Rectal smooth muscle tissue (tissue), 1 donor: ENCODE measurements at regions not wholly inside any gene's neighbourhood (a gene's known extent, or its start where the extent isn't known, plus 50 kb on each side); places are given as distances from the start of the nearest gene placed in this dataset.
A peak's percentile ranks its signal among the peaks of the same experiment; 100 is the strongest.

Experiments
- H3K27ac ChIP-seq: one replicate; pipeline ENCODE4 v1.7.0; 2013; ENCODE audit warnings: low read depth, low read length, inconsistent platforms
- H3K27me3 ChIP-seq: one replicate; pipeline ENCODE4 v1.7.0; 2013; ENCODE audit warnings: low read length; ENCODE audit not compliant: control insufficient read depth, insufficient read depth
- H3K36me3 ChIP-seq: one replicate; pipeline ENCODE4 v1.7.0; 2013; ENCODE audit warnings: low read length; ENCODE audit not compliant: control insufficient read depth, insufficient read depth
- H3K4me1 ChIP-seq: one replicate; pipeline ENCODE4 v1.7.0; 2013; ENCODE audit warnings: low read length; ENCODE audit not compliant: control insufficient read depth, insufficient read depth
- H3K4me3 ChIP-seq: one replicate; pipeline ENCODE4 v1.7.0; 2013; ENCODE audit warnings: low read length
- H3K9ac ChIP-seq: one replicate; pipeline ENCODE4 v1.7.0; 2013; ENCODE audit warnings: low read length

- Histone ChIP-seq H3K4me1 (peaks cover 19% of the 10 kb centered on the region), H3K36me3 (no peaks in the 10 kb centered on the region), H3K27me3 (no peaks in the 10 kb centered on the region), H3K27ac (no peak overlapping the region), H3K9ac (no peak overlapping the region), H3K4me3 (no peak overlapping the region)
Observed at GRCh38 chr2:238594796-238595749, 168.3 kb downstream of the ASB1 start.

GRCh38 chr2:238595750-238596570 is 169.2 kb downstream of the ASB1 start:
- Histone ChIP-seq H3K27me3 (no peaks in the 10 kb centered on the region), H3K9ac (no peak overlapping the region), H3K36me3 (no peaks in the 10 kb centered on the region), H3K4me1 (peaks cover 20% of the 10 kb centered on the region), H3K4me3 (no peak overlapping the region), H3K27ac (peak overlapping the region; percentile 37)

- H3K27ac ChIP-seq = peak overlapping the region; percentile 79
- no peaks in the 10 kb centered on the region for H3K27me3 ChIP-seq
- peaks cover 29% of the 10 kb centered on the region for H3K4me1 ChIP-seq
- H3K4me3 ChIP-seq = no peak overlapping the region
- no peak overlapping the region for H3K9ac ChIP-seq
- no peaks in the 10 kb centered on the region for H3K36me3 ChIP-seq
Observed at GRCh38 chr2:238596571-238597551, 170.1 kb downstream of the ASB1 start.

GRCh38 chr2:238597638-238598528 is 171.2 kb downstream of the ASB1 start:
- Histone ChIP-seq H3K36me3 (no peaks in the 10 kb centered on the region), H3K27me3 (no peaks in the 10 kb centered on the region), H3K9ac (no peak overlapping the region), H3K4me3 (no peak overlapping the region), H3K4me1 (peaks cover 30% of the 10 kb centered on the region), H3K27ac (peak overlapping the region; percentile 68)

- no peaks in the 10 kb centered on the region for H3K36me3 ChIP-seq
- H3K27ac ChIP-seq = no peak overlapping the region
- H3K4me3 ChIP-seq = no peak overlapping the region
- H3K9ac ChIP-seq = no peak overlapping the region
- H3K27me3 ChIP-seq = no peaks in the 10 kb centered on the region
- H3K4me1 ChIP-seq = peaks cover 30% of the 10 kb centered on the region
Observed at GRCh38 chr2:238598802-238599530, 172.2 kb downstream of the ASB1 start.

- H3K36me3 ChIP-seq = no peaks in the 10 kb centered on the region
- peaks cover 30% of the 10 kb centered on the region for H3K4me1 ChIP-seq
- no peaks in the 10 kb centered on the region for H3K27me3 ChIP-seq
- H3K4me3 ChIP-seq = no peak overlapping the region
- no peak overlapping the region for H3K9ac ChIP-seq
- H3K27ac ChIP-seq = no peak overlapping the region
Observed at GRCh38 chr2:238599549-238600505, 173.1 kb downstream of the ASB1 start.

- Histone ChIP-seq H3K4me1 (peaks cover 30% of the 10 kb centered on the region), H3K27ac (peak overlapping the region; percentile 81), H3K4me3 (no peak overlapping the region), H3K9ac (no peak overlapping the region), H3K36me3 (no peaks in the 10 kb centered on the region), H3K27me3 (no peaks in the 10 kb centered on the region)
Observed at GRCh38 chr2:238600506-238601432, 174.0 kb downstream of the ASB1 start.

GRCh38 chr2:238601433-238602222 is 174.9 kb downstream of the ASB1 start:
- Histone ChIP-seq H3K27me3 (no peaks in the 10 kb centered on the region), H3K27ac (peak overlapping the region; percentile 81), H3K4me3 (no peak overlapping the region), H3K36me3 (no peaks in the 10 kb centered on the region), H3K9ac (no peak overlapping the region), H3K4me1 (peaks cover 25% of the 10 kb centered on the region)
